Bronchial epithelial cell (primary cell): ENCODE measurements at regions not wholly inside any gene's neighbourhood (a gene's known extent, or its start where the extent isn't known, plus 50 kb on each side); places are given as distances from the start of the nearest gene placed in this dataset.

Experiments used
- DNase-seq: peaks from one replicate; pipeline ENCODE4 v3.0.0-alpha.2; 2010; ENCODE audit warnings: low read depth
- FAIRE-seq: peaks from 2 replicates; lab custom pipeline; 2011; peaks lifted over from hg19 to GRCh38; lab: Jason Lieb, UNC
- H3K27me3 ChIP-seq: 2 replicates; pipeline ENCODE4 v1.5.1; 2011; ENCODE audit warnings: low read length; ENCODE audit not compliant: control insufficient read depth, insufficient read depth
- H3K36me3 ChIP-seq: 2 replicates; pipeline ENCODE4 v1.5.1; 2011; ENCODE audit warnings: low read length; ENCODE audit not compliant: control insufficient read depth, insufficient read depth
- H3K4me3 ChIP-seq: 2 replicates; pipeline ENCODE4 v1.5.1; 2011; ENCODE audit warnings: mild to moderate bottlenecking, low read depth, low read length, control low read depth
- TF ChIP-seq, protein P1 (sequence below): IDR thresholded peaks from 2 replicates; pipeline ENCODE4 v1.5.1; 2011; ENCODE audit warnings: mild to moderate bottlenecking, moderate library complexity, low read length, control low read depth, inconsistent platforms; ENCODE audit not compliant: insufficient read depth, severe bottlenecking

DNA sequence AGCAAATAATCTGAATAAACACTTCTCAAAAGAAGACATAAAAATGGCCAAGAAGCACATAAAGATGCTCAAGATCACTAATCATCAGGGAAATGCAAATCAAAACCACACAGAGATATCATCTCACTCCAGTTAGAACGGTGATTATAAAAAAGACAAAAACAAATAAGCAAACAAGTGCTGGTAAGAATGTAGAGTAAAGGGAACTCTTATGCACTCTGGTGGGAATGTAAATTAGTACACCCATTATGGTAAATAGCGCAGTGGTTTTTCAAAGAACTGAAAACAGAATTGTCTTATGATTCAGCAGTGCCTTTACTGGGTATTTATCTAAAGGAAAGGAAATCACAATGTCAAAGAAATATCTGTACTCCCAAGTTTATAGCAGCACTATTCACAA lies 343.2 kb downstream of the HAPSTR1 start:
- DNase-seq (no peak), FAIRE-seq (no peak)
- TF ChIP-seq, protein P1, sequence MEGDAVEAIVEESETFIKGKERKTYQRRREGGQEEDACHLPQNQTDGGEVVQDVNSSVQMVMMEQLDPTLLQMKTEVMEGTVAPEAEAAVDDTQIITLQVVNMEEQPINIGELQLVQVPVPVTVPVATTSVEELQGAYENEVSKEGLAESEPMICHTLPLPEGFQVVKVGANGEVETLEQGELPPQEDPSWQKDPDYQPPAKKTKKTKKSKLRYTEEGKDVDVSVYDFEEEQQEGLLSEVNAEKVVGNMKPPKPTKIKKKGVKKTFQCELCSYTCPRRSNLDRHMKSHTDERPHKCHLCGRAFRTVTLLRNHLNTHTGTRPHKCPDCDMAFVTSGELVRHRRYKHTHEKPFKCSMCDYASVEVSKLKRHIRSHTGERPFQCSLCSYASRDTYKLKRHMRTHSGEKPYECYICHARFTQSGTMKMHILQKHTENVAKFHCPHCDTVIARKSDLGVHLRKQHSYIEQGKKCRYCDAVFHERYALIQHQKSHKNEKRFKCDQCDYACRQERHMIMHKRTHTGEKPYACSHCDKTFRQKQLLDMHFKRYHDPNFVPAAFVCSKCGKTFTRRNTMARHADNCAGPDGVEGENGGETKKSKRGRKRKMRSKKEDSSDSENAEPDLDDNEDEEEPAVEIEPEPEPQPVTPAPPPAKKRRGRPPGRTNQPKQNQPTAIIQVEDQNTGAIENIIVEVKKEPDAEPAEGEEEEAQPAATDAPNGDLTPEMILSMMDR = no peak
- Histone ChIP-seq H3K27me3 (no peaks in the 10 kb centered on the region), H3K36me3 (no peaks in the 10 kb centered on the region), H3K4me3 (no peak overlapping the region)

DNA sequence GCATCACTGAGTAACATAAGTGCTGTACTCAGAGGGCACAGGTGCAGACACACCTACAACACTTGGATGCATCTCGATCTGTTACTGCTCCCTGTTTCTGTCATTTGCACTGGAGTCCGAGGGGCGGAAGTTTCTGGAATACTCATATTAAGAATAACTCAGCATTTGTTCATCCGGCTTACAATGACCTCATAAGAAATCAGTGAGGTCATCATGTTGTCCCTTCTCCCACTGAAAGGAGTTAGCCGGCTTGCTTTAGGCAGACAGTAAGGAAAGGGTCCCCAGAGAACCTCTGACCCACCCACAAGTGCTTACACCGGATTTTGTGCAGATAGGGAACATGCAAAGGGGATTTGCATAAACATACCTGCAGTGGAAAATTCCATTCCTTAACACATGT lies 344.7 kb downstream of the HAPSTR1 start:
- no peaks in the 10 kb centered on the region for H3K36me3 ChIP-seq
- H3K27me3 ChIP-seq = no peaks in the 10 kb centered on the region
- TF ChIP-seq, protein P1 = no peak
- no peak overlapping the region for H3K4me3 ChIP-seq
- FAIRE-seq (no peak), DNase-seq (no peak)

DNA sequence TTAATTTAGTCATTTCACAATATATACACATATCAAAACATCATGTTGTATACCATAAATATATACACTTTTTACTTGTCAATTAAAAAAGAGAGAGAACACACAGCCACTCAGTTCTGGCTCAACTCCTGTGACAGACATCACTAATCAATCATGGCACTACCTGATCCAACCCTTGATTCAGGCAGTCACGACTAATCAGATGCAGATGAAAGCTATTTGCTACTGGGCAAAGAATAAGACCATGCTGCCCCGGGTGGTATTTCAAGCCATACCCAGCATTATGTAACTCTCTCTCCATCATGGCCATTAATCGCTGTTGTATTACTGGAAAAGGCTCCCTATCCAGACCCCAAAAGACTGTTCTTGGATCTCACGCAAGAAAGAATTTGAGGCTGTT lies 345.7 kb downstream of the HAPSTR1 start:
- Histone ChIP-seq H3K4me3 (no peak overlapping the region), H3K36me3 (no peaks in the 10 kb centered on the region), H3K27me3 (no peaks in the 10 kb centered on the region)
- TF ChIP-seq, protein P1 = no peak
- DNase-seq (no peak), FAIRE-seq (no peak)

DNA sequence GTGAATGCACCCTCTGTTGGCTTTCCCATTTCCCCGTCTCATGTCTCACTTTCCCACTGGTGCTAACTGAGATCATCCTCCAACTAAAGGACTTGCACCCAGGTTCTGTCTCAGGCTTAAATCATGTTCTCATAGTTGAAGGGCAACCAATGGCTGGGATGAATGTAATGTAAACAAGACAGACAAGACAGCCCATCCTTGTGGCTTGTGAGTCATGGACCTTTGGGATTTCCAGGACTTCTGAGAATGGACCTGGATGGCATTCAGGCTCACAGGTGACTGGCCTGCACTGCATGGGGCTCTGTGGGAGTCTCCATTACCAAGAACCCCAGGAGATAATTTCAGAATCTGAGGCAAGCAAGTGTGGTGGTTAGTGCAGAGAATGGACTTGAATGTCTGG lies 347.5 kb downstream of the HAPSTR1 start:
- no peak for FAIRE-seq
- TF ChIP-seq, protein P1 = no peak

DNA sequence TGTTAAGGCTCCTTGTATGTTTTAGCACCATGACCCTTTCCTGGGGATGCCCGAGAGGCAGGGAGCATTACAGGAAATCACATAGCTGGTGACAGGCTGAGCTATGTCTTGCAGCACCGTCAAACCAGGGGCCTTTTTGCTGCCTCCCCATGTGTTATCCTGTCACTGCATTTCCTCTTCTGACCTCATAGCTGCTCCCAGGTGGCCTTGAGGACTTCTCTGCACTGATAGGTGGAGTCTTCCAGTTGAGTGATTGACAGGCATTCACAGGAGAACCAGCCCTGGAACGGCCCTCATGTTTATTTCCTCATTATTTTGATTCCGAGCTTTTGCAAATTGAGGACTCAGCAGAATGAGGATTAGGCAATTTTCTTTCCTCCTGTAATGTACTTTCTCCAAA lies 349.6 kb downstream of the HAPSTR1 start:
- TF ChIP-seq, protein P1 = no peak
- no peak for DNase-seq
- no peak for FAIRE-seq
- H3K27me3 ChIP-seq = no peaks in the 10 kb centered on the region
- H3K4me3 ChIP-seq = no peak overlapping the region
- H3K36me3 ChIP-seq = no peaks in the 10 kb centered on the region

More for the DNA sequence above, 347.5 kb downstream of the HAPSTR1 start:
- Histone ChIP-seq H3K36me3 (no peaks in the 10 kb centered on the region), H3K27me3 (no peaks in the 10 kb centered on the region), H3K4me3 (no peak overlapping the region)
- no peak for DNase-seq

DNA sequence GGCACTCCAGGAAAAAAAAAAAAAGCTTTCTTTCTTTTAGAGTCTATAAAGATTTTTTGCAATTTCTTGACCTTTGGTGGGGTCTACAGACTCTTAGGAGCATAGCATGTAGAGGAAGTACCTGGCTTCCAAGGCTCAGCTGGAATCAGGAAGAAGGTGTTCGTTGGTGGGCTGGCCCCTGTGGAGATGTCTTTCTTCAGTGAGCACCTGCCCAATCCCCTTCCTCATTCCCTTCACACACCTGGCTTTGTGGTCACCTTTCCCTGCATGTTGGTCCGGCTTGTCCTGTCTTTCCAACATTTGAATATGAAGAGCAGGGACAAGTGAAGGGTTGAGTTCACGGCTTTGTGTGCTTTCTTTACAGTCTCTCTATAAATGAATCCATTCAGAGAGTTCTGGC lies 352.4 kb downstream of the HAPSTR1 start:
- TF ChIP-seq, protein P1 = no peak
- no peak overlapping the region for H3K4me3 ChIP-seq
- H3K36me3 ChIP-seq = no peaks in the 10 kb centered on the region
- no peaks in the 10 kb centered on the region for H3K27me3 ChIP-seq
- FAIRE-seq (no peak), DNase-seq (no peak)
